SK-N-SH (cell line): ENCODE measurements at regions not wholly inside any gene's neighbourhood (a gene's known extent, or its start where the extent isn't known, plus 50 kb on each side); places are given as distances from the start of the nearest gene placed in this dataset.

Source experiments
- CTCF ChIP-seq: fragments of 200-600 bp; sonication (generic); IDR thresholded peaks from 2 replicates; pipeline ENCODE4 v1.6.1; 2017; ENCODE audit warnings: antibody characterized with exemption, mild to moderate bottlenecking, moderate library complexity
- EZH2phosphoT487 ChIP-seq: fragments of 200-600 bp; sonication (generic); IDR thresholded peaks from 2 replicates; pipeline ENCODE4 v1.6.1; 2017; ENCODE audit warnings: low read depth, mixed run types, mild to moderate bottlenecking, antibody characterized with exemption, moderate library complexity, borderline replicate concordance
- IRF3 ChIP-seq: fragments of 150-350 bp; IDR thresholded peaks from 2 replicates; pipeline ENCODE4 v1.6.1; 2016; ENCODE audit warnings: mild to moderate bottlenecking, low read depth, low read length
- MEF2A ChIP-seq: IDR thresholded peaks from 2 replicates; pipeline ENCODE4 v1.4.0; 2012; ENCODE audit warnings: low read depth, borderline replicate concordance
- NFIC ChIP-seq: IDR thresholded peaks from 2 replicates; pipeline ENCODE4 v1.4.0; 2012; ENCODE audit warnings: borderline replicate concordance
- NRF1 ChIP-seq: IDR thresholded peaks from 2 replicates; pipeline ENCODE4 v1.6.1; 2012; ENCODE audit warnings: low read depth, mild to moderate bottlenecking, low read length
- POLR2AphosphoS5 ChIP-seq: IDR thresholded peaks from 2 replicates; pipeline ENCODE4 v1.6.1; 2012; ENCODE audit warnings: low read depth, low read length
- RFX5 ChIP-seq: IDR thresholded peaks from 2 replicates; pipeline ENCODE4 v1.6.1; 2012; ENCODE audit warnings: mild to moderate bottlenecking, improper control_type of control experiment, low read length
- SIN3A ChIP-seq: IDR thresholded peaks from 2 replicates; pipeline ENCODE4 v1.6.1; 2012; ENCODE audit warnings: low read depth, mild to moderate bottlenecking, low read length, moderate library complexity, borderline replicate concordance
- YY1 ChIP-seq: IDR thresholded peaks from 2 replicates; pipeline ENCODE4 v1.4.0; 2012; ENCODE audit warnings: low read depth, mild to moderate bottlenecking

GRCh38 chr3:66661628-66662027 is 160.8 kb upstream of the LRIG1 start:
- TF ChIP-seq SIN3A (no peak), RFX5 (no peak), EZH2phosphoT487 (no peak), CTCF (no peak), MEF2A (no peak), YY1 (no peak), IRF3 (no peak), POLR2AphosphoS5 (no peak), NFIC (no peak), NRF1 (no peak)
